ENCODE measurements at regions not wholly inside any gene's neighbourhood (a gene's known extent, or its start where the extent isn't known, plus 50 kb on each side); places are given as distances from the start of the nearest gene placed in this dataset.
"Not testable (repeated sequence)": the region's sequence is repeated elsewhere in the genome, so short reads cannot be mapped to it uniquely, and the experiment has no call there.

DNA sequence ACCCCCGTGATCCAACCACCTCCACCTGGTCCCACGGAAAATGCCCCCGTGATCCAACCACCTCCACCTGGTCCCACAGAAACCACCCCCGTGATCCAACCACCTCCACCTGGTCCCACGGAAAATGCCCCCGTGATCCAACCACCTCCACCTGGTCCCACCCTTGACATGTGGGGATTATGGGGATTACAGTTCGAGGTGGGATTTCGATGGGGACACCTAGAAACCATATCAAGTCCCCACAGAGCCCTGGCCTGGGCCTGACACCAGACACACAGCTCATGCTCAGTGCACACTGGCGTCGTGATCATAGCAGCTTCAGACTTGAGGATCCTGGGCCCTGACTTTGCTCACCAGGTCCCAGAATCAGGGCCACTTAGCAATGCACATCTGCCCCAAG lies 637.7 kb downstream of the TBC1D22A start:
- not testable (repeated sequence) for TF ChIP-seq CTCF (conservative IDR thresholded peaks at IDR 0.05; ENCODE audit: low read depth in 2 of 2); REST (IDR thresholded peaks at IDR 0.05; ENCODE audit: unreplicated experiment); POLR2AphosphoS5 (IDR thresholded peaks at IDR 0.05; ENCODE audit: low read depth); STAT1 (IDR thresholded peaks at IDR 0.05; ENCODE audit: unreplicated experiment); EZH2 (IDR thresholded peaks at IDR 0.05; ENCODE audit: low read depth, unreplicated experiment); EZH2phosphoT487 (IDR thresholded peaks at IDR 0.05; ENCODE audit: unreplicated experiment); CREB1 (CRISPR knock-in tag; IDR thresholded peaks at IDR 0.05; ENCODE audit: low read depth); ZNF114 (CRISPR knock-in tag; IDR thresholded peaks at IDR 0.05); NANOG (IDR thresholded peaks at IDR 0.05; ENCODE audit: borderline replicate concordance); JUNB (IDR thresholded peaks at IDR 0.05; ENCODE audit: unreplicated experiment); ZNF331 (CRISPR knock-in tag; IDR thresholded peaks at IDR 0.05; ENCODE audit: low read depth)
- TF ChIP-seq, protein P1, sequence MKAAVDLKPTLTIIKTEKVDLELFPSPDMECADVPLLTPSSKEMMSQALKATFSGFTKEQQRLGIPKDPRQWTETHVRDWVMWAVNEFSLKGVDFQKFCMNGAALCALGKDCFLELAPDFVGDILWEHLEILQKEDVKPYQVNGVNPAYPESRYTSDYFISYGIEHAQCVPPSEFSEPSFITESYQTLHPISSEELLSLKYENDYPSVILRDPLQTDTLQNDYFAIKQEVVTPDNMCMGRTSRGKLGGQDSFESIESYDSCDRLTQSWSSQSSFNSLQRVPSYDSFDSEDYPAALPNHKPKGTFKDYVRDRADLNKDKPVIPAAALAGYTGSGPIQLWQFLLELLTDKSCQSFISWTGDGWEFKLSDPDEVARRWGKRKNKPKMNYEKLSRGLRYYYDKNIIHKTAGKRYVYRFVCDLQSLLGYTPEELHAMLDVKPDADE (IDR thresholded peaks at IDR 0.05) = not testable (repeated sequence)
- TF ChIP-seq, protein P2, sequence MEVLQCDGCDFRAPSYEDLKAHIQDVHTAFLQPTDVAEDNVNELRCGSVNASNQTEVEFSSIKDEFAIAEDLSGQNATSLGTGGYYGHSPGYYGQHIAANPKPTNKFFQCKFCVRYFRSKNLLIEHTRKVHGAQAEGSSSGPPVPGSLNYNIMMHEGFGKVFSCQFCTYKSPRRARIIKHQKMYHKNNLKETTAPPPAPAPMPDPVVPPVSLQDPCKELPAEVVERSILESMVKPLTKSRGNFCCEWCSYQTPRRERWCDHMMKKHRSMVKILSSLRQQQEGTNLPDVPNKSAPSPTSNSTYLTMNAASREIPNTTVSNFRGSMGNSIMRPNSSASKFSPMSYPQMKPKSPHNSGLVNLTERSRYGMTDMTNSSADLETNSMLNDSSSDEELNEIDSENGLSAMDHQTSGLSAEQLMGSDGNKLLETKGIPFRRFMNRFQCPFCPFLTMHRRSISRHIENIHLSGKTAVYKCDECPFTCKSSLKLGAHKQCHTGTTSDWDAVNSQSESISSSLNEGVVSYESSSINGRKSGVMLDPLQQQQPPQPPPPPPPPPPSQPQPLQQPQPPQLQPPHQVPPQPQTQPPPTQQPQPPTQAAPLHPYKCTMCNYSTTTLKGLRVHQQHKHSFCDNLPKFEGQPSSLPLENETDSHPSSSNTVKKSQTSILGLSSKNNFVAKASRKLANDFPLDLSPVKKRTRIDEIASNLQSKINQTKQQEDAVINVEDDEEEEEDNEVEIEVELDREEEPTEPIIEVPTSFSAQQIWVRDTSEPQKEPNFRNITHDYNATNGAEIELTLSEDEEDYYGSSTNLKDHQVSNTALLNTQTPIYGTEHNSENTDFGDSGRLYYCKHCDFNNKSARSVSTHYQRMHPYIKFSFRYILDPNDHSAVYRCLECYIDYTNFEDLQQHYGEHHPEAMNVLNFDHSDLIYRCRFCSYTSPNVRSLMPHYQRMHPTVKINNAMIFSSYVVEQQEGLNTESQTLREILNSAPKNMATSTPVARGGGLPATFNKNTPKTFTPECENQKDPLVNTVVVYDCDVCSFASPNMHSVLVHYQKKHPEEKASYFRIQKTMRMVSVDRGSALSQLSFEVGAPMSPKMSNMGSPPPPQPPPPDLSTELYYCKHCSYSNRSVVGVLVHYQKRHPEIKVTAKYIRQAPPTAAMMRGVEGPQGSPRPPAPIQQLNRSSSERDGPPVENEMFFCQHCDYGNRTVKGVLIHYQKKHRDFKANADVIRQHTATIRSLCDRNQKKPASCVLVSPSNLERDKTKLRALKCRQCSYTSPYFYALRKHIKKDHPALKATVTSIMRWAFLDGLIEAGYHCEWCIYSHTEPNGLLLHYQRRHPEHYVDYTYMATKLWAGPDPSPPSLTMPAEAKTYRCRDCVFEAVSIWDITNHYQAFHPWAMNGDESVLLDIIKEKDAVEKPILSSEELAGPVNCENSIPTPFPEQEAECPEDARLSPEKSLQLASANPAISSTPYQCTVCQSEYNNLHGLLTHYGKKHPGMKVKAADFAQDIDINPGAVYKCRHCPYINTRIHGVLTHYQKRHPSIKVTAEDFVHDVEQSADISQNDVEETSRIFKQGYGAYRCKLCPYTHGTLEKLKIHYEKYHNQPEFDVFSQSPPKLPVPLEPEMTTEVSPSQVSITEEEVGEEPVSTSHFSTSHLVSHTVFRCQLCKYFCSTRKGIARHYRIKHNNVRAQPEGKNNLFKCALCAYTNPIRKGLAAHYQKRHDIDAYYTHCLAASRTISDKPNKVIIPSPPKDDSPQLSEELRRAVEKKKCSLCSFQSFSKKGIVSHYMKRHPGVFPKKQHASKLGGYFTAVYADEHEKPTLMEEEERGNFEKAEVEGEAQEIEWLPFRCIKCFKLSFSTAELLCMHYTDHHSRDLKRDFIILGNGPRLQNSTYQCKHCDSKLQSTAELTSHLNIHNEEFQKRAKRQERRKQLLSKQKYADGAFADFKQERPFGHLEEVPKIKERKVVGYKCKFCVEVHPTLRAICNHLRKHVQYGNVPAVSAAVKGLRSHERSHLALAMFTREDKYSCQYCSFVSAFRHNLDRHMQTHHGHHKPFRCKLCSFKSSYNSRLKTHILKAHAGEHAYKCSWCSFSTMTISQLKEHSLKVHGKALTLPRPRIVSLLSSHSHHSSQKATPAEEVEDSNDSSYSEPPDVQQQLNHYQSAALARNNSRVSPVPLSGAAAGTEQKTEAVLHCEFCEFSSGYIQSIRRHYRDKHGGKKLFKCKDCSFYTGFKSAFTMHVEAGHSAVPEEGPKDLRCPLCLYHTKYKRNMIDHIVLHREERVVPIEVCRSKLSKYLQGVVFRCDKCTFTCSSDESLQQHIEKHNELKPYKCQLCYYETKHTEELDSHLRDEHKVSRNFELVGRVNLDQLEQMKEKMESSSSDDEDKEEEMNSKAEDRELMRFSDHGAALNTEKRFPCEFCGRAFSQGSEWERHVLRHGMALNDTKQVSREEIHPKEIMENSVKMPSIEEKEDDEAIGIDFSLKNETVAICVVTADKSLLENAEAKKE (CRISPR knock-in tag; IDR thresholded peaks at IDR 0.05) = not testable (repeated sequence)

Measured in GM23338 (cell line).